Fibroblast of pulmonary artery (primary cell): ENCODE measurements at regions not wholly inside any gene's neighbourhood (a gene's known extent, or its start where the extent isn't known, plus 50 kb on each side); places are given as distances from the start of the nearest gene placed in this dataset.
"Not testable (repeated sequence)": the region's sequence is repeated elsewhere in the genome, so short reads cannot be mapped to it uniquely, and the experiment has no call there.

Source experiments
- DNase-seq: peaks from one replicate; pipeline ENCODE4 v3.0.0-alpha.2; 2010; ENCODE audit warnings: low read depth
- H3K4me3 ChIP-seq: replicated peaks from 2 replicates; pipeline ENCODE4 v1.5.1; 2011; ENCODE audit warnings: low read depth, mild to moderate bottlenecking, control low read depth, low read length, moderate library complexity
- CTCF ChIP-seq: IDR thresholded peaks from 2 replicates; pipeline ENCODE4 v1.5.1; 2011; ENCODE audit warnings: mild to moderate bottlenecking, control low read depth, low read length, inconsistent platforms; ENCODE audit errors: missing control alignments

- no peak for TF ChIP-seq CTCF
- DNase-seq: no peak
- H3K4me3 ChIP-seq: no peak overlapping the region
These were observed 266.2 kb upstream of the IRX1 start for GRCh38 chr5:3329427-3329826.

GRCh38 chr5:3326841-3327232 is 268.8 kb upstream of the IRX1 start:
- TF ChIP-seq CTCF: no peak
- DNase-seq: no peak
- no peak overlapping the region for H3K4me3 ChIP-seq

GRCh38 chr5:3325972-3326840 is 269.4 kb upstream of the IRX1 start:
- DNase-seq: no peak
- TF ChIP-seq CTCF: no peak
- no peak overlapping the region for H3K4me3 ChIP-seq

- no peak for DNase-seq
- H3K4me3 ChIP-seq: no peak overlapping the region
- no peak for TF ChIP-seq CTCF
These were observed 270.2 kb upstream of the IRX1 start for GRCh38 chr5:3325201-3325971.

- no peak overlapping the region for H3K4me3 ChIP-seq
- no peak for DNase-seq
- no peak for TF ChIP-seq CTCF
These were observed 271.1 kb upstream of the IRX1 start for GRCh38 chr5:3324421-3325101.

GRCh38 chr5:3323966-3324365 is 271.7 kb upstream of the IRX1 start:
- not testable (repeated sequence) for DNase-seq, H3K4me3 ChIP-seq

GRCh38 chr5:3323144-3323543 is 272.5 kb upstream of the IRX1 start:
- H3K4me3 ChIP-seq: no peak overlapping the region
- no peak for DNase-seq
- no peak for TF ChIP-seq CTCF
